EH (cell line): ENCODE measurements at regions not wholly inside any gene's neighbourhood (a gene's known extent, or its start where the extent isn't known, plus 50 kb on each side); places are given as distances from the start of the nearest gene placed in this dataset.
"Not testable (repeated sequence)": the region's sequence is repeated elsewhere in the genome, so short reads cannot be mapped to it uniquely, and the experiment has no call there.

Experiments
- DNase-seq: peaks from one replicate; pipeline ENCODE4 v3.0.0-alpha.2; 2015; ENCODE audit warnings: low read depth

GRCh38 chr21:17679002-17679600 is 66.4 kb upstream of the BTG3 start:
- peak; percentile 69 for DNase-seq

GRCh38 chr21:17676930-17677329 is 64.2 kb upstream of the BTG3 start:
- DNase-seq, result not testable (repeated sequence)

GRCh38 chr21:17674106-17674505 is 61.4 kb upstream of the BTG3 start:
- no peak for DNase-seq

- peak; percentile 47 for DNase-seq
These were observed 60.7 kb upstream of the BTG3 start for GRCh38 chr21:17673261-17674020.

GRCh38 chr21:17671733-17672132 is 59.0 kb upstream of the BTG3 start:
- DNase-seq, result no peak

- no peak for DNase-seq
These were observed 55.9 kb upstream of the BTG3 start for GRCh38 chr21:17668479-17669140.

- no peak for DNase-seq
These were observed 54.6 kb upstream of the BTG3 start for GRCh38 chr21:17667256-17667655.
